GM12864 (cell line): ENCODE measurements at regions not wholly inside any gene's neighbourhood (a gene's known extent, or its start where the extent isn't known, plus 50 kb on each side); places are given as distances from the start of the nearest gene placed in this dataset.

Experiments
- DNase-seq: peaks from one replicate; pipeline ENCODE4 v3.0.0-alpha.2; 2011; ENCODE audit warnings: low read depth
- H3K4me3 ChIP-seq: 2 replicates; pipeline ENCODE4 v1.5.1; 2011; ENCODE audit warnings: mild to moderate bottlenecking, low read depth, low read length, control low read depth
- TF ChIP-seq, protein P1 (sequence below): IDR thresholded peaks from 2 replicates; pipeline ENCODE4 v1.5.1; 2011; ENCODE audit warnings: low read depth, mild to moderate bottlenecking, moderate library complexity, low read length, control low read depth, inconsistent platforms; ENCODE audit errors: missing control alignments

DNA sequence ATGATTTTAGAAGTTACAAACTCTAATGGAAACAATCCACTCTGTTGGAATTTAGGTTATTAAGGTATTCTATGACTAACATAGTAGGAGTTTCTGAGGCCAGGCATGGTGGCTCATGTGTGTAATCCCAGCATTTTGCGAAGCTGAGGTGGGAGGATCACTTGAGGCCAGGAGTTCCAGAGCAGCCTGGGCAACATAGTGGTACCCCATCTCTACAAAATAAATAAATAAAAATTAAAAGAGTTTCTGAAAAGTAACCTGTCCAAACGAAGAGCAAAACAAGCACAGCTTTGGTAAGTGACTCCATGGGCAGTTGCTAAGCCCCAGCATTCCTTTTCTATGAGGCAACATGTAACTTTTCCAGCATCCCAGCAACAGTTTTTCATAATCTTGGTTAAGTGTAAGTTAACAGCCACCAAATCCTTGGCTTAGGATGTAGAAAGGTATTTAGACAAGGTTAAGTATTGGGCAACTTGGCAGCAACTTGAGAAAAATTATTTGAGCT, 86.3 kb downstream of the SOX4 start:
- no peak for DNase-seq
- H3K4me3 ChIP-seq, result no peak overlapping the region
- TF ChIP-seq, protein P1, sequence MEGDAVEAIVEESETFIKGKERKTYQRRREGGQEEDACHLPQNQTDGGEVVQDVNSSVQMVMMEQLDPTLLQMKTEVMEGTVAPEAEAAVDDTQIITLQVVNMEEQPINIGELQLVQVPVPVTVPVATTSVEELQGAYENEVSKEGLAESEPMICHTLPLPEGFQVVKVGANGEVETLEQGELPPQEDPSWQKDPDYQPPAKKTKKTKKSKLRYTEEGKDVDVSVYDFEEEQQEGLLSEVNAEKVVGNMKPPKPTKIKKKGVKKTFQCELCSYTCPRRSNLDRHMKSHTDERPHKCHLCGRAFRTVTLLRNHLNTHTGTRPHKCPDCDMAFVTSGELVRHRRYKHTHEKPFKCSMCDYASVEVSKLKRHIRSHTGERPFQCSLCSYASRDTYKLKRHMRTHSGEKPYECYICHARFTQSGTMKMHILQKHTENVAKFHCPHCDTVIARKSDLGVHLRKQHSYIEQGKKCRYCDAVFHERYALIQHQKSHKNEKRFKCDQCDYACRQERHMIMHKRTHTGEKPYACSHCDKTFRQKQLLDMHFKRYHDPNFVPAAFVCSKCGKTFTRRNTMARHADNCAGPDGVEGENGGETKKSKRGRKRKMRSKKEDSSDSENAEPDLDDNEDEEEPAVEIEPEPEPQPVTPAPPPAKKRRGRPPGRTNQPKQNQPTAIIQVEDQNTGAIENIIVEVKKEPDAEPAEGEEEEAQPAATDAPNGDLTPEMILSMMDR, result no peak

DNA sequence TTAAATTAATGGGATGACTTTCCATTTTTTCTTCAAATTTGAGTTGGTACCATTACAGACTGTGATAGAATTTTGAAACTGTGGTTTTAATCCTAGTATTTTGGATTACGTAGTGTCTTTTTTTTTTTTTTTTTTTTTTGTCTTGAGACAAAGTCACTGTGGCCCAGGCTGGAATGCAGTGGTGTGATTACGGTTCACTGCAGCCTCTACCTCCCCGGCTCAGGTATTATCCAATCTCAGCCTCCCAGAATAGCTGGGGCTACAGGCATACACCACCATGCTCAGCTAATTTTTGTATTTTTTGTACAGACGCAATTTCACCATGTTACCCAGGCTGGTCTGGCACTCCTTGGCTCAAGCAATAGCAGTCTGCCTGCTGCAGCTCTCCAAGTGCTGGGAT, 87.1 kb downstream of the SOX4 start:
- TF ChIP-seq, protein P1, result no peak
- no peak for DNase-seq
- no peak overlapping the region for H3K4me3 ChIP-seq

DNA sequence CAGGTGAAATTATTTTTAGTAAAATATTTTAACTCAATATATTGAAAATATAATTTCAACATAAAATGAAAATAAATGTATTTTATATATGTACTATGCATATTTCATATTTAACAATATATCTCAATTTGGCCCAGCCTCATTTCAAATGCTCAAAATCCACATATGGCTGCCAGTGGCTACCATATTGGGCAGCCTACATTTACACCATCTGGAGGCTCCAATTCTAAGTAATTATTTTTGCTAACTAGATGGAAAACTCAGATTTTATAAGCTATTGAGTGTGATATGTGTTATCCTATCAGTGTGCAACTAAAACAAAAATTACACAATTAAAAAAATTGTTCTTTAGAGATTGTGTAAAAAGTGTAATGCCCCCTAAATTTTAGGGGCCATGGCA, 96.9 kb downstream of the SOX4 start:
- no peak overlapping the region for H3K4me3 ChIP-seq
- TF ChIP-seq, protein P1, result no peak
- DNase-seq, result no peak

DNA sequence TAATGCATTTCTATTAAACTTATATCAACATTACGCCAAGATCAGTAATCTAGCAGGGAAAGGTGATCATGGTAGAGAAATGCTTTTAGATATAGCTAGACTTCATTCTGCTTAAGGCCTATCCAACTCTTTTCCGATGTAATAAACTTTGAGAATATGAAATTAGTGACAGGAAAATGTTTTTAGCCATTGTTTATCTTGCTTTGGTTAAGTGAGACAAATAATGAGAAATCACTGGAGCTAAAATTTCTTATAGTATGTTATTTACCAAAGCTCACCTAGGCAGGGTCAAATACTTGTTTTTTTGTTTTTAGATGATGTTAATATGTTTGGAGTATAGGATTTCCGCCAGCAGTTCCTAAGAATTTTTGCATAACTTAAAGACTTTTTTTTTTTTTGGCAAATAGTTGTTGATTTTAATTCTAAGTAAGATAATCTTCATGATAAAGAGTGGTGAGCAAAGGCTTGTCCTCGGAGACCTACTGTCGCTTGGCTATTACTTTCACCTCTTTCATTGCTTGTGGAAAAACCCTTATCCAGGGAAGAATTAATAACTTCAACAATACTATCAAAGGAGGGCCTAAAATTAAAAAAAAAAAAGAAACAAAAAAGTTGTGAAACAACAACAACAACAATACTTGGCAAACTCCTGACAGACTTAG, 98.3 kb downstream of the SOX4 start:
- no peak for DNase-seq
- H3K4me3 ChIP-seq, result no peak overlapping the region
- TF ChIP-seq, protein P1, result no peak

DNA sequence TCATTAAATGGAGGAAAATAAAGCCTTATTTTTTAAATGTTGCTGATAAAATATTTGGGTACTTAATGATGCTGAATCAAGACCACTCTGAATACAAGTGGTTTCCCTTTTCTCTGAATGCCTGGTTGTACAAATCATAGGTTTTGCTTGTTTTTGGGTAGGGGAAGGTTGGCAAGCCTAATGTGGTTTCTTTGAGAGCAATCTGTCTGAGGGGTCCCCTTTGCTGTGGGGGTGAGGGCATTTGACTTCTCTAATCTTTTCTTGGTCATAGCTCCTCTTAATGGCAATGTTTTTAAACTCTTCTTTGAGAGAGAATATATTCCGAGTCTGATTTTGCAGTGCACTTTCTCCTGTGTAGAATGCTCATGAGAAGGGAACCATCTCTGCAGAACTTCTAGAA, 99.2 kb downstream of the SOX4 start:
- TF ChIP-seq, protein P1, result no peak
- H3K4me3 ChIP-seq, result no peak overlapping the region
- DNase-seq, result no peak

DNA sequence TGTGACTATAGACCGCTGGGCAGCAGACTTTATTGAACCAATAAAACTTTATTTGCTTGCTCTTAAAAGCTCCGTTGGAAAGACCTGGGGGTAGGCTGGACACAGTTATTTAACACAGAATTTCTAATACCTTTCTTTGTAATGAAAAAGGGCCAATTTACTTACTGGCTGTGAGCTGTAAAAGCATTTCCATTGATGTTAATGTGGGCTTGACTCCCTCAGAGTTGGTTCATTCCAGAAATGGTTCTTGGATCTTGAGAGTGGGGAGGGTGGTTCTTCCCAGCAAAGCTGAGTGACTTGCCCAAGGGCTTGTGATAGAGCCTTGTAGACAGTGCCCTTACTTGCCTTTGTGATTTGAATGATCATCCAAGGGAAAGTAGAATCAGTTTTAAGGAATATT, 100.6 kb downstream of the SOX4 start:
- TF ChIP-seq, protein P1, result no peak
- DNase-seq, result no peak
- no peak overlapping the region for H3K4me3 ChIP-seq
